D721Med (cell line): ENCODE measurements at regions not wholly inside any gene's neighbourhood (a gene's known extent, or its start where the extent isn't known, plus 50 kb on each side); places are given as distances from the start of the nearest gene placed in this dataset.

Experiments used
- DNase-seq: peaks from one replicate; pipeline ENCODE4 v3.0.0; 2011; ENCODE audit warnings: low spot score; ENCODE audit not compliant: insufficient read length
- FAIRE-seq: peaks from 2 replicates; lab custom pipeline; 2011; peaks lifted over from hg19 to GRCh38; lab: Jason Lieb, UNC
- TF ChIP-seq, protein P1 (sequence below): IDR thresholded peaks from 2 replicates; pipeline ENCODE4 v1.5.1; 2012; ENCODE audit warnings: mild to moderate bottlenecking, control low read depth; ENCODE audit not compliant: insufficient read depth; ENCODE audit errors: missing control alignments

DNA sequence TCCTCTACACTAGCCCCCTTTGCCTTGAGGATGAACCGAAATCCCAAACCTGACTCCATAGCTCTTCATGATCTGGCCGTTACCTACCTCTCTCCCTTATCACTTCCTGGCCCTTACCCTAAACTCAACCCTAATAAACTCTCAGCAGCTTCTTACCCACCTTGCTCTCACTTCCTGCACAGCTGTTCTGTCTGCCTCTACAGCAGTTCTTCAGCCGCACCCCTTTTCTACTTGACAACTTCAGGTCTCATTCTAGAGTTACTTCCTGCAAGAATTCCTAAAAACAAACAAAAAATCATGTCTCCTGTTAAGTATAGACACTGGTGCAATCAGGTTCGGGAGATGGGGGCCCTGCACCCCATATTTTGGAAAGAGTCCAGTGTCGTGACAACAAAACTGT lies 239.9 kb upstream of the CELF2 start:
- TF ChIP-seq, protein P1, sequence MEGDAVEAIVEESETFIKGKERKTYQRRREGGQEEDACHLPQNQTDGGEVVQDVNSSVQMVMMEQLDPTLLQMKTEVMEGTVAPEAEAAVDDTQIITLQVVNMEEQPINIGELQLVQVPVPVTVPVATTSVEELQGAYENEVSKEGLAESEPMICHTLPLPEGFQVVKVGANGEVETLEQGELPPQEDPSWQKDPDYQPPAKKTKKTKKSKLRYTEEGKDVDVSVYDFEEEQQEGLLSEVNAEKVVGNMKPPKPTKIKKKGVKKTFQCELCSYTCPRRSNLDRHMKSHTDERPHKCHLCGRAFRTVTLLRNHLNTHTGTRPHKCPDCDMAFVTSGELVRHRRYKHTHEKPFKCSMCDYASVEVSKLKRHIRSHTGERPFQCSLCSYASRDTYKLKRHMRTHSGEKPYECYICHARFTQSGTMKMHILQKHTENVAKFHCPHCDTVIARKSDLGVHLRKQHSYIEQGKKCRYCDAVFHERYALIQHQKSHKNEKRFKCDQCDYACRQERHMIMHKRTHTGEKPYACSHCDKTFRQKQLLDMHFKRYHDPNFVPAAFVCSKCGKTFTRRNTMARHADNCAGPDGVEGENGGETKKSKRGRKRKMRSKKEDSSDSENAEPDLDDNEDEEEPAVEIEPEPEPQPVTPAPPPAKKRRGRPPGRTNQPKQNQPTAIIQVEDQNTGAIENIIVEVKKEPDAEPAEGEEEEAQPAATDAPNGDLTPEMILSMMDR, result no peak
- DNase-seq (no peak), FAIRE-seq (no peak)

DNA sequence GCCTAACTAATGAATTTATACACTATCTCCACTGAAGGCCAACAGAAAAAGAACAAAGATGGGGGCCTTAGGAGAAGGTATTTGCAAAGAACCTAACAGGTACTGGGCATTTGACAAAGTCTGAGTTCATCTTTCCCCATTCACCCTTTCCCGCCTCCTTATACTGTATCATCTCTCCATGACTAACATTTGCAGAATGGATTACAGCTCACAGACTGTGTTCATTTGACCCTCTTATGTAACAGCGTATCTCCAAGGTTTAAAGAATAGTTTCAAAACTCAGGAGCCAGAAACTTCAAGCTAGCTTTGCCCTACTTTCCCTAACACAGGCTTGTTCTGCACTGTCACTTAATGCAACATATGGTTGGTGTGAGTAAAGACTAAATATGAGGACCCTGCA lies 238.7 kb upstream of the CELF2 start:
- TF ChIP-seq, protein P1, result no peak
- FAIRE-seq (no peak), DNase-seq (no peak)

DNA sequence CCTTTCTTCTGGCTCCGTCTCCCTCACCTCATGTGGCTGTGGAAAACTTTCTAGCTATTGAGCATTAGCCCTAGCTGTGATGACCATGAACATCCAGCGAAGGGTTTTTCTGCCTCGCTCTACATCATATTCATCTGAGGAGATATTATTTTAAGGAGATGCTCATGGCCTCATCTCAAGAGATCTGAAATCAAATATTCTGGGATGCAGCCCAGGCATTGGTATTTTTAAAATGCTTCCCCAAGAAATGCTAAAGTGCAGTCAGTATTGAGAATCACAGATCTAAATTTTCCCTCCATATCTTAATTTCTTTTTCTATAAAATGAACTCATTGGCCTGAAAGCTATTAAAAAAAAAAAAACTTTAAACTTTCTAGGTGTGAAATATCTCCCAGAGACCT lies 238.2 kb upstream of the CELF2 start:
- FAIRE-seq, result no peak
- TF ChIP-seq, protein P1, result no peak
- DNase-seq, result no peak

DNA sequence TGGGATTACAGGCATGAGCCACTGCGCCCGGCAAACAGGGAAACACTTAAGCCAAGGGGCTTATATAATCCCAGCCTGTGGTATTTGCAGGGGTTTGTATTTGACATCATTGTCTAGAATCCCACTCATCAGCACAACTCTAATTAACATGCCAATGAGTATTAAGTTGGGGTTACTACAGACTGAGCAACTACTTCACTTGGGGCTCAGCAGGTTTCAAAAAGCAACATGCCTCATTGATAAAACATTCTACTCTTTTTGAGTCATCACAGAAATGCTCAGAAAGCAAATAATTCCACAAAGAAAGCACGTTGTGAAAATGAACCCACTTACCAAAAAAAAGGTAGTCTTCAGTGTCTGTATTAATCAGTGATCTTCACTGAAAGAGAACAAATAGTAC lies 236.9 kb upstream of the CELF2 start:
- DNase-seq (no peak), FAIRE-seq (no peak)
- TF ChIP-seq, protein P1, result no peak

DNA sequence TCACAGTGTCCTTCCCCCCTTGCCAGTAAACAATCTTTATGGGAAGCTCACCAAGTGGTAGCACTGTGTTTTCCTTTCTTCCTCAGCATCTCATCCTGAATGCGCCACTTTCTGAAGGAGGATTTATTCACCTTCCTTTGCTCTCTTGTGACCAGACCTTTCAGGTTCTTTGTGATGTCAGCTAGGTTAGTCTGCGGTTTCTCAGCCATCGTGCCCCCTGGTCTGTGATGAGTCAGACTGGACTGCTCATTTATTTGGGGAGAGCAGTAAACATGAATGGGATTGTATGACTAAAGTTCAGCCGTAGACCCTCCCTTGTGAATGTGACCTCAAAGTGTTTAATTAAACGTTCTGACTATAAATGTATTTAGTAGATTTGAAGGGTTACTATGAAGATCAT lies 235.1 kb upstream of the CELF2 start:
- DNase-seq (no peak), FAIRE-seq (no peak)
- TF ChIP-seq, protein P1, result no peak

DNA sequence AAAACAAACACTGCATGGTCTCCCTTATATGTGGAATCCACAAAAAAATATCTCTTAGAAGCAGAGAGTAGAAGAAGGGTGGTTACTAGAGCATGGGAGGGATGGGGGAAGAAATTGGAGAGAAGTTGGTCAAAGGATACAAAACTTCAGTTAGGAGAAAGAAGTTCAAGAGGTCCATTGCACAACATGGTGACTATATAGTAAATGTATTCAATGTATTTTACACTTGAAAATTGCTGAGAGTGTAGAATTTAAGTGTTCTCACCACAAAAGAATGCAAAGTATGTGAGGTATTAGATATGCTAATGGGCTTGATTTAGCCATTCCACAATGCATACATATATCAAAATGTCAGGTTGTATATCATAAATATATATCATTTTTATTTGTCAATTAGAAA lies 232.0 kb upstream of the CELF2 start:
- FAIRE-seq (no peak), DNase-seq (no peak)

More for the DNA sequence above, 232.0 kb upstream of the CELF2 start:
- TF ChIP-seq, protein P1, result no peak
